ENCODE measurements at regions not wholly inside any gene's neighbourhood (a gene's known extent, or its start where the extent isn't known, plus 50 kb on each side); places are given as distances from the start of the nearest gene placed in this dataset.

GRCh38 chrX:7263961-7264360 is 116.0 kb upstream of the PUDP start:
- H4K20me1 ChIP-seq (ENCODE audit: control insufficient read depth, extremely low read depth, insufficient read depth, low read length): no peaks in the 10 kb centered on the region
- no peak for FAIRE-seq
- DNase-seq (ENCODE audit: low read depth, low spot score): no peak
- no peaks in the 10 kb centered on the region for H3K27me3 ChIP-seq (ENCODE audit: control insufficient read depth, extremely low read depth, insufficient read depth, low read length)
- H3K9ac ChIP-seq (ENCODE audit: control insufficient read depth, extremely low read depth, insufficient read depth, low read length): no peak overlapping the region
- no peaks in the 10 kb centered on the region for H3K9me3 ChIP-seq (ENCODE audit: control insufficient read depth, low read depth, low read length)
- no peaks in the 10 kb centered on the region for H3K4me1 ChIP-seq (ENCODE audit: control insufficient read depth, extremely low read depth, insufficient read depth, low read length)
- no peak overlapping the region for H3K4me3 ChIP-seq (ENCODE audit: control insufficient read depth in 2 of 3, extremely low read depth in 1 of 3, insufficient read depth in 2 of 3, low read depth in 1 of 3, low read length in 3 of 3)
- H3K4me2 ChIP-seq (ENCODE audit: control insufficient read depth, extremely low read depth, insufficient read depth, low read depth, low read length): no peak overlapping the region
- dilution Hi-C loops (cut with MboI; ENCODE audit: extremely low pct_ligation_motif_present, low sequenced_read_pairs): no loop called here
- TF ChIP-seq, protein P1, sequence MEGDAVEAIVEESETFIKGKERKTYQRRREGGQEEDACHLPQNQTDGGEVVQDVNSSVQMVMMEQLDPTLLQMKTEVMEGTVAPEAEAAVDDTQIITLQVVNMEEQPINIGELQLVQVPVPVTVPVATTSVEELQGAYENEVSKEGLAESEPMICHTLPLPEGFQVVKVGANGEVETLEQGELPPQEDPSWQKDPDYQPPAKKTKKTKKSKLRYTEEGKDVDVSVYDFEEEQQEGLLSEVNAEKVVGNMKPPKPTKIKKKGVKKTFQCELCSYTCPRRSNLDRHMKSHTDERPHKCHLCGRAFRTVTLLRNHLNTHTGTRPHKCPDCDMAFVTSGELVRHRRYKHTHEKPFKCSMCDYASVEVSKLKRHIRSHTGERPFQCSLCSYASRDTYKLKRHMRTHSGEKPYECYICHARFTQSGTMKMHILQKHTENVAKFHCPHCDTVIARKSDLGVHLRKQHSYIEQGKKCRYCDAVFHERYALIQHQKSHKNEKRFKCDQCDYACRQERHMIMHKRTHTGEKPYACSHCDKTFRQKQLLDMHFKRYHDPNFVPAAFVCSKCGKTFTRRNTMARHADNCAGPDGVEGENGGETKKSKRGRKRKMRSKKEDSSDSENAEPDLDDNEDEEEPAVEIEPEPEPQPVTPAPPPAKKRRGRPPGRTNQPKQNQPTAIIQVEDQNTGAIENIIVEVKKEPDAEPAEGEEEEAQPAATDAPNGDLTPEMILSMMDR (optimal IDR thresholded peaks at IDR 0.05 in 1 of 3, IDR thresholded peaks at IDR 0.05 in 1 of 3, conservative IDR thresholded peaks at IDR 0.05 in 1 of 3; ENCODE audit: extremely low read depth in 1 of 3, insufficient read depth in 2 of 3, low read length in 3 of 3): no peak
- TF ChIP-seq EZH2 (IDR thresholded peaks at IDR 0.05; ENCODE audit: low read length): no peak
- no peak overlapping the region for H2AFZ ChIP-seq (ENCODE audit: control insufficient read depth, low read length)
- H3K79me2 ChIP-seq (ENCODE audit: control insufficient read depth, insufficient read depth, low read length): no peaks in the 10 kb centered on the region
- no peak overlapping the region for H3K27ac ChIP-seq (ENCODE audit: control insufficient read depth, insufficient read depth, low read length)
- H3K9me1 ChIP-seq (ENCODE audit: control insufficient read depth, extremely low read depth, insufficient read depth, low read length): no peaks in the 10 kb centered on the region
- no peaks in the 10 kb centered on the region for H3K36me3 ChIP-seq (ENCODE audit: control insufficient read depth in 2 of 2, extremely low read depth in 1 of 2, insufficient read depth in 2 of 2, low read length in 2 of 2)

DNA sequence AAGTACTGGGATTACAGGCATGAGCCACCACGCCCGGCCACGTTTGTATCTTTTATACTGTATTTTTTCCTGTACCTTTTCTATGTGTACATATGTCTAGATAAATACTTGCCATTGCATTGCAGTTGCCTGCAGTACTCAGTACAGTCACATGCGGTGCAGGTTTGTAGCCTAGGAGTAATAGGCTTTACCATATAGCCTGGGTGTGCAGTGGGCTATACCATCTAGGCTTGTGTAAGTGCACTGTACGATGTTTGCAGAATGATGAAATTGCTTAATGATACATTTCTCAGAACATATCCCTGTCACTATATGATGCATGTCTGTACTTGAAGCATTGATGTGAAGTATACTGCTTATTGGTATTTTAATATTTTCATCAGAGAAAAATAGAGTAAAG is 115.4 kb upstream of the PUDP start:
- Histone ChIP-seq H4K20me1 (ENCODE audit: control insufficient read depth, extremely low read depth, insufficient read depth, low read length) (no peaks in the 10 kb centered on the region), H3K4me1 (ENCODE audit: control insufficient read depth, extremely low read depth, insufficient read depth, low read length) (no peaks in the 10 kb centered on the region), H3K27me3 (ENCODE audit: control insufficient read depth, extremely low read depth, insufficient read depth, low read length) (no peaks in the 10 kb centered on the region), H2AFZ (ENCODE audit: control insufficient read depth, low read length) (no peak overlapping the region), H3K9ac (ENCODE audit: control insufficient read depth, extremely low read depth, insufficient read depth, low read length) (no peak overlapping the region), H3K4me2 (ENCODE audit: control insufficient read depth, extremely low read depth, insufficient read depth, low read depth, low read length) (no peak overlapping the region), H3K79me2 (ENCODE audit: control insufficient read depth, insufficient read depth, low read length) (no peaks in the 10 kb centered on the region), H3K27ac (ENCODE audit: control insufficient read depth, insufficient read depth, low read length) (no peak overlapping the region), H3K36me3 (ENCODE audit: control insufficient read depth in 2 of 2, extremely low read depth in 1 of 2, insufficient read depth in 2 of 2, low read length in 2 of 2) (no peaks in the 10 kb centered on the region), H3K9me1 (ENCODE audit: control insufficient read depth, extremely low read depth, insufficient read depth, low read length) (no peaks in the 10 kb centered on the region), H3K4me3 (ENCODE audit: control insufficient read depth in 2 of 3, extremely low read depth in 1 of 3, insufficient read depth in 2 of 3, low read depth in 1 of 3, low read length in 3 of 3) (no peak overlapping the region), H3K9me3 (ENCODE audit: control insufficient read depth, low read depth, low read length) (no peaks in the 10 kb centered on the region)
- FAIRE-seq (no peak), DNase-seq (ENCODE audit: low read depth, low spot score) (no peak)
- dilution Hi-C loops (cut with MboI; ENCODE audit: extremely low pct_ligation_motif_present, low sequenced_read_pairs): no loop called here
- TF ChIP-seq EZH2 (IDR thresholded peaks at IDR 0.05; ENCODE audit: low read length): no peak
- TF ChIP-seq, protein P1 (optimal IDR thresholded peaks at IDR 0.05 in 1 of 3, IDR thresholded peaks at IDR 0.05 in 1 of 3, conservative IDR thresholded peaks at IDR 0.05 in 1 of 3; ENCODE audit: extremely low read depth in 1 of 3, insufficient read depth in 2 of 3, low read length in 3 of 3): no peak

All from keratinocyte (primary cell).